Right lobe of liver (tissue), 4 donors: ENCODE measurements at regions not wholly inside any gene's neighbourhood (a gene's known extent, or its start where the extent isn't known, plus 50 kb on each side); places are given as distances from the start of the nearest gene placed in this dataset.

Experiments
- CTCF ChIP-seq, 4 donors: fragments of 200-600 bp in 3 of 4; fragments of 450-650 bp in 1 of 4; IDR thresholded peaks; one replicate each; pipeline versions ENCODE4 v1.5.1 to v1.8.0; 2016 to 2022; ENCODE audit warnings: antibody characterized with exemption in 4 of 4, mild to moderate bottlenecking in 2 of 4
- POLR2A ChIP-seq: fragments of 450-650 bp; IDR thresholded peaks from one replicate; pipeline ENCODE4 v1.6.1; 2017; ENCODE audit warnings: antibody characterized with exemption, mild to moderate bottlenecking
- donor health status: DM: no; HTN: no; CAD: no.
- donor health status: DM: no; HTN: no; CAD: no.
- donor health status: DM: no; HTN: yes; CAD: no.

- TF ChIP-seq CTCF (IDR thresholded peaks at IDR 0.05) (no peak), POLR2A (no peak)
Measured at GRCh38 chr5:74309050-74309449, 331.5 kb downstream of the ENC1 start.
